ENCODE measurements at regions not wholly inside any gene's neighbourhood (a gene's known extent, or its start where the extent isn't known, plus 50 kb on each side); places are given as distances from the start of the nearest gene placed in this dataset.
"Not testable (repeated sequence)": the region's sequence is repeated elsewhere in the genome, so short reads cannot be mapped to it uniquely, and the experiment has no call there.

GRCh38 chr2:122079844-122080243 is 324.4 kb downstream of the TSN start:
- no peak overlapping the region for H3K27ac ChIP-seq

GRCh38 chr2:122080316-122080715 is 324.9 kb downstream of the TSN start:
- TF ChIP-seq CTCF (conservative IDR thresholded peaks at IDR 0.05) = no peak
- no peak overlapping the region for H3K27ac ChIP-seq

More at GRCh38 chr2:122079844-122080243, 324.4 kb downstream of the TSN start:
- TF ChIP-seq CTCF (conservative IDR thresholded peaks at IDR 0.05) = no peak

GRCh38 chr2:122080871-122081270 is 325.4 kb downstream of the TSN start:
- TF ChIP-seq CTCF (conservative IDR thresholded peaks at IDR 0.05) = no peak
- H3K27ac ChIP-seq = no peak overlapping the region

GRCh38 chr2:122081751-122082150 is 326.3 kb downstream of the TSN start:
- no peak for TF ChIP-seq CTCF (conservative IDR thresholded peaks at IDR 0.05)
- H3K27ac ChIP-seq = no peak overlapping the region

- no peak overlapping the region for H3K27ac ChIP-seq
- TF ChIP-seq CTCF (conservative IDR thresholded peaks at IDR 0.05) = no peak
Observed at GRCh38 chr2:122083256-122084048, 328.0 kb downstream of the TSN start.

- H3K27ac ChIP-seq = not testable (repeated sequence)
Observed at GRCh38 chr2:122085672-122086071, 330.2 kb downstream of the TSN start.

- no peak overlapping the region for H3K27ac ChIP-seq
- no peak for TF ChIP-seq CTCF (conservative IDR thresholded peaks at IDR 0.05)
Observed at GRCh38 chr2:122094557-122094956, 339.1 kb downstream of the TSN start.

- no peak overlapping the region for H3K27ac ChIP-seq
- TF ChIP-seq CTCF (conservative IDR thresholded peaks at IDR 0.05) = no peak
Observed at GRCh38 chr2:122096761-122097160, 341.3 kb downstream of the TSN start.

All from VCaP (cell line).